ENCODE measurements at regions not wholly inside any gene's neighbourhood (a gene's known extent, or its start where the extent isn't known, plus 50 kb on each side); places are given as distances from the start of the nearest gene placed in this dataset.

DNA sequence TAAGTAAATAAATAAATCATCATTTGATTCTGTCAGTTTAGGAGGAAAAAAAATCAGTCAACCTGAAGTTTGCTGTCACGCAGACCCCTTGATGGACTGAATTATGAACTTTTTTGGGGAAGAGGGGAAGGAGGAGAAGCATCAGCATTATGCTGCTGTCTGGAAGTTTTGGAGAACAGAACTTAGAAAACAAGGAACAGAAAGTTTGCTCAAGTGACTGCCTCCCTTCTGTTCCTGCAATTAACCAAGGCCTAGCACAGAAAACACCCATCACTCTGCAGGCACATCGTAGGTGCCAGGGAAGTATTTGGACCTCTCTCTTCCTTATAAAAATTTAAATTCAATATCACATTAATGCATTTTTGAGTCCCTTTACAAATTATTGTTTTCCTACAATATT lies 283.8 kb downstream of the VRK1 start:
- H3K4me2 ChIP-seq (ENCODE audit: low read length): no peak overlapping the region
- Mint-ChIP-seq H3K27me3 (ENCODE audit: low read depth, unreplicated experiment) (peaks cover 9% of the 10 kb centered on the region), H3K36me3 (ENCODE audit: low read depth, unreplicated experiment) (no peaks in the 10 kb centered on the region), H3K4me1 (ENCODE audit: low read depth, unreplicated experiment) (peaks cover 18% of the 10 kb centered on the region), H3K4me3 (ENCODE audit: unreplicated experiment) (no peak overlapping the region), H3K9me3 (ENCODE audit: unreplicated experiment) (no peaks in the 10 kb centered on the region), H3K27ac (ENCODE audit: unreplicated experiment) (no peak overlapping the region)
- peaks cover 10% of the 10 kb centered on the region for H3K4me1 ChIP-seq (ENCODE audit: insufficient read depth, low read length)
- FAIRE-seq (no peak), DNase-seq (ENCODE audit: low read depth) (no peak)
- H3K79me2 ChIP-seq (ENCODE audit: insufficient read depth, low read length): no peaks in the 10 kb centered on the region
- TF ChIP-seq, protein P1, sequence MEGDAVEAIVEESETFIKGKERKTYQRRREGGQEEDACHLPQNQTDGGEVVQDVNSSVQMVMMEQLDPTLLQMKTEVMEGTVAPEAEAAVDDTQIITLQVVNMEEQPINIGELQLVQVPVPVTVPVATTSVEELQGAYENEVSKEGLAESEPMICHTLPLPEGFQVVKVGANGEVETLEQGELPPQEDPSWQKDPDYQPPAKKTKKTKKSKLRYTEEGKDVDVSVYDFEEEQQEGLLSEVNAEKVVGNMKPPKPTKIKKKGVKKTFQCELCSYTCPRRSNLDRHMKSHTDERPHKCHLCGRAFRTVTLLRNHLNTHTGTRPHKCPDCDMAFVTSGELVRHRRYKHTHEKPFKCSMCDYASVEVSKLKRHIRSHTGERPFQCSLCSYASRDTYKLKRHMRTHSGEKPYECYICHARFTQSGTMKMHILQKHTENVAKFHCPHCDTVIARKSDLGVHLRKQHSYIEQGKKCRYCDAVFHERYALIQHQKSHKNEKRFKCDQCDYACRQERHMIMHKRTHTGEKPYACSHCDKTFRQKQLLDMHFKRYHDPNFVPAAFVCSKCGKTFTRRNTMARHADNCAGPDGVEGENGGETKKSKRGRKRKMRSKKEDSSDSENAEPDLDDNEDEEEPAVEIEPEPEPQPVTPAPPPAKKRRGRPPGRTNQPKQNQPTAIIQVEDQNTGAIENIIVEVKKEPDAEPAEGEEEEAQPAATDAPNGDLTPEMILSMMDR (IDR thresholded peaks at IDR 0.05; ENCODE audit: insufficient read depth, low read depth, low read length): no peak
- no peak for TF ChIP-seq EZH2 (IDR thresholded peaks at IDR 0.05; ENCODE audit: insufficient read depth, low read length)
- H3K9me3 ChIP-seq (ENCODE audit: insufficient read depth, low read depth, low read length): peaks cover 2% of the 10 kb centered on the region
- no peak overlapping the region for H2AFZ ChIP-seq (ENCODE audit: low read depth, low read length)
- no peaks in the 10 kb centered on the region for H3K36me3 ChIP-seq (ENCODE audit: insufficient read depth, low read length)
- no peaks in the 10 kb centered on the region for H3K27me3 ChIP-seq (ENCODE audit: insufficient read depth, low read length)
- no peak overlapping the region for H3K9ac ChIP-seq (ENCODE audit: low read length)
- no peak overlapping the region for H3K4me3 ChIP-seq (ENCODE audit: insufficient read depth, low read depth, low read length)
- no peaks in the 10 kb centered on the region for H4K20me1 ChIP-seq (ENCODE audit: insufficient read depth, low read length)
- no peak overlapping the region for H3K27ac ChIP-seq (ENCODE audit: low read depth, low read length)

DNA sequence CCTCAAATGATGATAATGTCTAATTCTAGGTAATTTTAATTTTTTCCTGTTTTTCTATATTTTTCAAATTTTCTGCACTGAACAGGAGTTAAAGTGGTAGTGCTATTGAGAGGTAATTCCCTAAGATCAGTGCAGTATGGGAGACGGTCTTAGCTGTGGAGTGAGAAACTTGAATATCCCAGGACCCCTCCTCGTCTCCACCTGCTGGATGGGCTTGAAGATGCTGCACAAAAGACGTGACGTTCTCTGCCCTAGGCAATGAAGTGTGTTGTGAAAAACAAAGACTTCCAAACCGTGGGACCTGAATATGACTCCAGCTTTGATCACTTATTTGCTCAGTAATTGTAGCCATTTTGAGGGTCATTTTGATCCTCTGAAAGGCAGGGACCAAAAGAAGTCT lies 298.1 kb downstream of the VRK1 start:
- no peak for TF ChIP-seq EZH2 (IDR thresholded peaks at IDR 0.05; ENCODE audit: insufficient read depth, low read length)
- TF ChIP-seq, protein P1 (IDR thresholded peaks at IDR 0.05; ENCODE audit: insufficient read depth, low read depth, low read length): no peak

DNA sequence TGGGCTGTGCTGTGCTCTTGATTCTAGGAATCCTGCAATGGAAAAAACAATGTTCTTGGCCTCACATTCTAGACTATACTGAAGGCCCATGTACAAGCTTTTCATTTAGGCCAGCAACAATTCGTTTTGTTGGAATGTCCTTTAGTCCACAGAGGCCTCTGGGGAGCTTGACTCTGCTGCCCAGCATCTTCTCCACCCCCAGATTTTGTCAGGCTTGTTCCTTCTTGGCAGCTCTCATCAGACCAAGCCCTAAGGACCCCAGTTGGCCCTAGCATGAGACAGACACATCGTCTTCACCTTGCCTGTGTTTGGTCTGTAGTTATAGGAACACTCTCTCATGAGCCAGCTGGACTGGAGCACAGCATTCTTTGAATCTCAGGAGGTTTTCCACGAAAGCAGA lies 300.1 kb downstream of the VRK1 start:
- H3K27me3 Mint-ChIP-seq (ENCODE audit: low read depth, unreplicated experiment): peaks cover 21% of the 10 kb centered on the region
- H4K20me1 ChIP-seq (ENCODE audit: insufficient read depth, low read length): no peaks in the 10 kb centered on the region
- H3K9ac ChIP-seq (ENCODE audit: low read length): no peak overlapping the region
- H3K27ac ChIP-seq (ENCODE audit: low read depth, low read length): no peak overlapping the region
- no peaks in the 10 kb centered on the region for H3K4me1 Mint-ChIP-seq (ENCODE audit: low read depth, unreplicated experiment)
- H3K36me3 Mint-ChIP-seq (ENCODE audit: low read depth, unreplicated experiment): peaks cover 3% of the 10 kb centered on the region
- no peak overlapping the region for H3K4me2 ChIP-seq (ENCODE audit: low read length)
- no peak overlapping the region for H3K27ac Mint-ChIP-seq (ENCODE audit: unreplicated experiment)
- no peaks in the 10 kb centered on the region for H3K36me3 ChIP-seq (ENCODE audit: insufficient read depth, low read length)
- no peak overlapping the region for H3K4me3 Mint-ChIP-seq (ENCODE audit: unreplicated experiment)
- no peak for TF ChIP-seq EZH2 (IDR thresholded peaks at IDR 0.05; ENCODE audit: insufficient read depth, low read length)
- TF ChIP-seq, protein P1 (IDR thresholded peaks at IDR 0.05; ENCODE audit: insufficient read depth, low read depth, low read length): no peak
- no peaks in the 10 kb centered on the region for H3K27me3 ChIP-seq (ENCODE audit: insufficient read depth, low read length)
- peaks cover 5% of the 10 kb centered on the region for H3K9me3 Mint-ChIP-seq (ENCODE audit: unreplicated experiment)
- H3K4me1 ChIP-seq (ENCODE audit: insufficient read depth, low read length): no peaks in the 10 kb centered on the region
- no peak overlapping the region for H2AFZ ChIP-seq (ENCODE audit: low read depth, low read length)
- no peak for FAIRE-seq
- H3K9me3 ChIP-seq (ENCODE audit: insufficient read depth, low read depth, low read length): peaks cover 3% of the 10 kb centered on the region
- DNase-seq (ENCODE audit: low read depth): no peak
- H3K79me2 ChIP-seq (ENCODE audit: insufficient read depth, low read length): no peaks in the 10 kb centered on the region
- H3K4me3 ChIP-seq (ENCODE audit: insufficient read depth, low read depth, low read length): no peak overlapping the region

More for the DNA sequence above, 298.1 kb downstream of the VRK1 start:
- peaks cover 5% of the 10 kb centered on the region for H3K9me3 Mint-ChIP-seq (ENCODE audit: unreplicated experiment)
- no peak overlapping the region for H2AFZ ChIP-seq (ENCODE audit: low read depth, low read length)
- peaks cover 3% of the 10 kb centered on the region for H3K9me3 ChIP-seq (ENCODE audit: insufficient read depth, low read depth, low read length)
- no peaks in the 10 kb centered on the region for H3K4me1 ChIP-seq (ENCODE audit: insufficient read depth, low read length)
- DNase-seq (ENCODE audit: low read depth) (no peak), FAIRE-seq (no peak)
- no peak overlapping the region for H3K4me3 Mint-ChIP-seq (ENCODE audit: unreplicated experiment)
- H3K27me3 ChIP-seq (ENCODE audit: insufficient read depth, low read length): no peaks in the 10 kb centered on the region
- H3K27ac ChIP-seq (ENCODE audit: low read depth, low read length): no peak overlapping the region
- H3K36me3 ChIP-seq (ENCODE audit: insufficient read depth, low read length): no peaks in the 10 kb centered on the region
- no peak overlapping the region for H3K9ac ChIP-seq (ENCODE audit: low read length)
- no peaks in the 10 kb centered on the region for H4K20me1 ChIP-seq (ENCODE audit: insufficient read depth, low read length)
- H3K27me3 Mint-ChIP-seq (ENCODE audit: low read depth, unreplicated experiment): peaks cover 23% of the 10 kb centered on the region
- peaks cover 3% of the 10 kb centered on the region for H3K36me3 Mint-ChIP-seq (ENCODE audit: low read depth, unreplicated experiment)
- no peaks in the 10 kb centered on the region for H3K4me1 Mint-ChIP-seq (ENCODE audit: low read depth, unreplicated experiment)
- no peak overlapping the region for H3K4me2 ChIP-seq (ENCODE audit: low read length)
- no peak overlapping the region for H3K4me3 ChIP-seq (ENCODE audit: insufficient read depth, low read depth, low read length)
- no peaks in the 10 kb centered on the region for H3K79me2 ChIP-seq (ENCODE audit: insufficient read depth, low read length)
- H3K27ac Mint-ChIP-seq (ENCODE audit: unreplicated experiment): no peak overlapping the region

Data from astrocyte (in vitro differentiated cells and primary cell).